GM18498 (cell line): ENCODE measurements at regions not wholly inside any gene's neighbourhood (a gene's known extent, or its start where the extent isn't known, plus 50 kb on each side); places are given as distances from the start of the nearest gene placed in this dataset.

Experiments used
- ATAC-seq: cut with Tn5 transposase; IDR thresholded peaks from one replicate; pipeline ENCODE4 v1.9.1; 2021; ENCODE audit warnings: mild to moderate bottlenecking, moderate library complexity; ENCODE audit not compliant: unreplicated experiment

DNA sequence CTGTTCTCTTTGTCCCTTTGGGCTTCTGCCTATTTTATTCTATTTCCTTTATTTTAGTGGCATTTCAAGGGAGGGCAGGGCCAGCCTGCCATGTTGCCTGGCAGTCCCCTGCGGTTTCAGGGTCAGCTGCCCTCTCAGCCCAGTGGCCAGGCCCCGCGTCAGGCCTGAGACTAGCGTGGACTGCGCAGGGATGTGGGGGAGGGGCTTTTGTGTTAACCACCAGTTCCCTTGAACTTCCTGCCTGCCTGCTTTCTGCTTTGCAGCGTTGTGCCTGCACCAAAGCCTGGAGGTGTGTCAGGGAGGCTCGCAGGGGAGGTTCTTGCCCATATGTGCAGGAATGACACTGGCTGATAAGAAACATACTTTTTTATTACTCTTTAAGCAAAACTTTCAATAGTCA lies 157.6 kb downstream of the SLC35B3 start:
- ATAC-seq: no peak

DNA sequence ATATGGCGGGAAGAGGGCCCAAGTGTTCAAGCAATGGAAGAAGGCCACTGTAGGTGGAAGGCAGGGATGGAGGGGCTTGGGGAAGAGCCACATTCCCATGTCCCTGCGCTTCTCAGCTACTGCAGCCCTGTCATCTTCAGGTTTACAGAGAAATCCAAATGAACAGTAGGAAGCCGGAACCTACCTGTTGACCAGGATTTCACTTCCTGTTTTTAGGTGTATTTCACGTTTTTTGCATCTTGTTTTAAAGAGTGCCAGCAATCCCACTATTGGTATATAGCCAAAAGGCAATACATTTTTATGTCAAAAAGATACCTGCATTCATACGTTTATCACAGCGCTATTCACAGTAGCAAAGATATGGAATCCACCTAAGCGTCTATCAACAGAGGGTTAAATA lies 159.2 kb downstream of the SLC35B3 start:
- ATAC-seq: no peak

DNA sequence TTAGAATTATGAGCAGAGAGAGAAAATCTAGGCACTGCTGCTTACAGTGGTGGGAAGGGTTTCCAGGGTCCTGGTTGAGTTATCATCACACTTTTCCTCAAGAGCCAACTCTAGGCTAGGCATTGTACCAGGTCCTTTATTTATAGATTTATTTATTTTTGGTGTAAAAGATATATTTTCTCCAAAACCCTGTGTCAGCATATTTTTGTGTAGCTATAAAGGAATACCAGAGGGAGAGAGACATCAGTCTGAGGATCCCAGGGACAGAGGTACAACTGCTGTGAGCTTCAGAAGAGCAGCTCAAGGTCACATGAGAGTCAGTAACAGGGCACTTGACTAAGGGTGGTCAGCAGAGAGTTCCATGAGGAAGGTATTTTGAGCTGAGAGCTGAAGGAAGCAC lies 159.7 kb downstream of the SLC35B3 start:
- ATAC-seq: no peak

DNA sequence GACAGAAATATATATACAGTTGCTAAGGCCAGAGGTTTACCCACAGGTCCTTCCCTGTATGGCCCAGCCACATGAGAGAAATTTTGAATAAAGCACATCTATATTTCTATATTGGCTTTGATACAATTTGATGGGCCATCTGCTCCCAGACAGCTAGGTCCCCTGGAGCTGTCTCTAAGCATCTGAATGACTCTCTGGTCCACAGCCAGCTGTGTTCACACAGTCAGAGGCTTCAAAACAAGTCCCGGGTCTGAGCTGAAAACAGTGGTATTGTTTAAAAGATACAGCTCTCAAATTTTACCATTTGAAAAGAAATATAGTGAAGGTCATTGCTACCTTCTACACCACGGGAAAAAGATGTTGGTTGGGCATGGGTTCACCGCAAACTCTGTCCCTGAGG lies 161.1 kb downstream of the SLC35B3 start:
- ATAC-seq: no peak

DNA sequence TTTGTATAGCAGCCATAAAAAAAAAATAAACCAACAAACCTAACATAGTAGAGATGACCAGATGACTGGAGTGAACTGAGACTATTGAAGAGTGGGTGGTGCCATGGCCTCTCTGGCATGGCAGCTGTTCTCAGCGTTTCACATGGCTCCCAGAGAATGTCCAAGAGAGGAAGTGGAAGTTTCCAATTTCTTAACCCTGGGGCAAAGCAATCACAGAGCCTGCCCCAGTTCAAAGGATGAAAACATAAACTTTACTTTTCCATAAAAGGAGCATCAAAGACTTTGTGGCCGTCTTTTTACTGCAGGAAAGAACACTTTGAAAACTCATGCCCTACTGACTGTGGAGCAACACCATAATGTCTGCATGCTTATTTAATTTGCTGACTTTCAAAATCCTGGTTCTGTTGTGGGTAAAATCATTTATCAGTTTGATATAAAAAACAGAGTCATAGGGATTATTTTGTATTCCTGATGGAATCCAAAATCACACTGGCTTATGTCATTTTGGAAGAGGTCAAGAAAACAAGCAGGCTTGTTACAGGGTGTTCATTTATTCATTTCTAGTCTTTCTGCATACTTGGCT lies 165.4 kb downstream of the SLC35B3 start:
- no peak for ATAC-seq

DNA sequence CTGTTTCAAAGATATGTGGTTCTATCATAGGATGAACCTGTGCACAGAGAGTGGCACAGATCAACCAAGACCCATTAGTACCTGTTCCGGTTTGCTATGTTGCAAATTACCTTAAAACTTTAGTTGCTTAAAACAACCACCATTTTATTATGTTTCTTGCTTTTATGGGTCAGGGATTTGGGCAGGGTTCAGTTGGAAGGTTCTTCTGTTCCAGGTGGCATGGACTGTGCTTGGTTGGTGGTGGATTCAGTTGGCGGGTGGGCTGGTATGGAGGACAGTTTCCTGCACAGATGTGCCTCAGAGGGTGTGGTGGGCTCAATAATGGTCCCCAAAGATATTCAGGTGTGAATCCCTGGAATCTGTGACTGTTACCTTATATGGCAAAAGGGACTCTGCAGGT lies 166.3 kb downstream of the SLC35B3 start:
- ATAC-seq: no peak

DNA sequence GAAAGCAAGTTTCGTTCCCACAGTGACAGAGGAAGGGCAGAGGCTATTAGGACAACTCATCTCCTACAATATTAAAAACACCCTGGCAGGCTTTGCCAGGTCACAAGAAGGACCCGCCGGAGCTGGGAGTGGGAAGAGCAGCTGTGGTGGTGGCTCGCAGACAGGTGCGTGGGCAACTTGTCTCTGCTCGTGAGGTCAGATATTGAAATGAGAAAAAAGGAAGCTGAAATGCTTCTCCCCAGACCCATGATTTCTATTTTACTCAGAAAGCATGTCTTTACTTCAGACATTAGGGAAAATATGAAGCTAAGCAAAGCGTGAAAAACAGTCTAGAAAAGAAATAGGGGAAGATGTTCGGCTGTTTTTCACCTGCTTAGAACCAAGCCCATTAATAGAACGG lies 166.3 kb upstream of the EEF1E1 start:
- ATAC-seq: no peak

DNA sequence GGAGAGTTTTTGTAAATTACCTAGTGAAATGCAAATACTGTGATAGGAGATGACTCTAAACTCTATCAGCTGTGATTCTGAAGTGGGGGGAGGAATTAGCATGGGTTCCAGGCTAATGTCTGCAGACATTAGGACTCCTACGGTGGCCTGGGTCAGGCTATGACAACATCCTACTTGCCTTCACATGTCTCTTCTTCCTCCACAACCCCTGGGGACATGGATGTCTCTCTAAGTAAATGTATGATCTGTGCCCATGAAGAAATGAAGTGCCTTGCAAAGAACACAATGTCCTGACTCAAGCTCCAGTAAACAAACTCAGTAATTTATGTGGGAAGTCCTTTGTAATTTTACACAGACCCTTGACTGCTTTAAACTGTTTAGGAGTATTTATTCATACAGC lies 165.8 kb upstream of the EEF1E1 start:
- no peak for ATAC-seq

DNA sequence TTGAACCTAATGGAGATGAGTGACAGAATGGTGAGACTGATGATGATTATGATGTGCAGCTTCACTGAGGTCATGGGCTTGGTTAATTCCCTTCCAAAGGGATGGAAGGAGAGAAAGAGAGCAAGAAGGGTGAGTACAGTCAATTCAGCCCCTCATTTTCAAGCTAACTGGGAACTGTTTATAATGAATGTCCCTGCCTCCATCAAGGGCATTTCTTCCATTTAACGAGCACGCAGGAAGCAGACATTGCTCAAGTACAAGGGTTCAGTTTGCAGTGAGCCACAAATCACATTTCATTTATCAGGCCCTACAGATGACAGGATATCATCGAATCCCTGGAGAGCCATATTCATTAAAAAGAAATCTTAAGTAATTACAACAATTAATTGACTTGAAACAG lies 158.3 kb upstream of the EEF1E1 start:
- ATAC-seq: no peak

DNA sequence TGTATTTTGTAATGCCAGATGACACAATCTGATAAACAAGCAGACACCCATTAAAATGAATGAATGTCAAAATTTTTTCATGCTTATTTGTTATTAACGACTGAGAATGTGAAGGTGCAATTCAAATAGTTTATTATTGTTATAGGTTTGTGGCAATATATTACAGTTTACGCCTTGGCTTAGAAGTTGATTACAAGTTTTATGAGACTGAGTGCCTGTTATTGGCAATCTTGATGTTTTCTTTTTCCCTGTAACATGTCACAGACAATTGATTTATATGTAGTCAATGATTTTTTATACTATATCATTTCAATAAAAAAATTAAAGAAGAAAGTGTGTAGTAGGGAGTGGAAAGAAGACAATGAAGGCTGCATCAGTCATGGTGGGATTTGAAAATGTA lies 144.1 kb upstream of the EEF1E1 start:
- no peak for ATAC-seq

DNA sequence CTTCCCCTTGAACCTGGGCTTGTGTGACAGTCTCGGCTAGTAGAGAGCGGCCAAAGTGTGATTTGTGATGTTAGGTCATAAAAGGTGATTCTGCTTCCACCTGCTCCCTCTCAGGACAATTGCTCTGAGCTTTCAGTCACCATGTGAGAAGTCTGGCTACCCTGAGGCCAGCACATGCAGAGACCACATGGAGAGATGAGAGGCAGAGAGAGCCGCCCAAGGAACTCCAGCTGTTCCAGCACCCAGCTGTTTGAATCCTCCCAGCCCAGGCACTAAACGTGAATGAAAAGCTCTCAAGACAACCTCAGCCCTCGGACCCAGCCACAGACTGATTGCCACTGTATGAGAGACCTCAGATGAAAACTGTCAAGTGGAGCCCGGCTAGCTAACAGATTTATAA lies 143.4 kb upstream of the EEF1E1 start:
- no peak for ATAC-seq

DNA sequence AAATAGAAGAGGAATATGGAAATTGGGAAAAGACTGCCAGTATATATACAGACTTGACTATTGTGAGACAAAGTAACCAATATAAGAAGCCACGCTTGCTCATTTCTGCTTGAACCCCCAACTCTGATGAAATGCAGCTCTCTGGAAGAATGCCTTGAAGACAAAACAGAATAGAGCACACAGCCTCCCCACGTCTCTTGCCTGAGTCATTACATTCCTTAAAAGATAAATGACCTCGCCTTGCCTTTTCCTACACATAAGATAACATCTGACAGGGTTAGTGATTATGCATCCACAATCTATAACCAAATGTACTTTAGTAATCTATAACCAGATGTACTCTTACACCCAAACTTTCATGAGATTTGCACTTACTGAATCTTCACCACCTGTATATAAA lies 141.1 kb upstream of the EEF1E1 start:
- no peak for ATAC-seq

DNA sequence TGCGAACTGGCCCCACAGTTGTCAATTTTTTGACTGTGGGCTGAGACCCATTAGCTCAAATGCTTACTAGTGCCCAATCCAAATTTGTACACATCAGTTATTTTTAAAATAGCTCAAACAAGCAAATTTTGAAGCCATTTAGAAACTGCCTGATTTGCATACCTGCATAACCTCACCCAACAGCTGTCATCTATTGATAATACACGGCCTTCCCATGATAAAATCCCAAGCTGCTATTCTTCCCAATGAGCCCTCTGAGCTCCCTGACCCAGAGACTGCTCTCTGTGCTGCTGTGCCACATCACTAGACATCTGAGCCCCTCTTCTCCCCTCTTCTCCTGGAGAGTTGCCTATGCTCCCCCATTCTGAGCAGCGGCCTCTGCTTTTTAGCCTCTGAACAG lies 140.5 kb upstream of the EEF1E1 start:
- no peak for ATAC-seq

DNA sequence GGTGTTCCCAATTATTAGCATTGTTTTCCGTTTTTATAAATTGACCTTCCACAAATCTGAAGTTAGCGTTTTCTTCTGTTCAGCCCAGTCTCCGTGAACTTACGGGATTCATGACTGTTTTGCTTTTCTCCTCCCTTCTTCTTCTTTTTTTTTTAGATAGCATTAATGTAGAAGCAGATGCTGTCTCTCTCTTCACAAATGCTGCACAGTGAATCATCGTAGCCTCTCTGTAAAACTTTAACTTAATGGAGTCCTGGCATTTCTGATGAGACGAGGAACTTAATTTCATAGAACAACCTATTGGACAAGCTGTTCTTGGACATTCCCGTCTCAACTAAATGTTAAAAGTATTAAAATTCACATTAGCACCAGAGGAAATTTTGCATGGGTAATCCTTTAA lies 138.0 kb upstream of the EEF1E1 start:
- ATAC-seq: no peak

DNA sequence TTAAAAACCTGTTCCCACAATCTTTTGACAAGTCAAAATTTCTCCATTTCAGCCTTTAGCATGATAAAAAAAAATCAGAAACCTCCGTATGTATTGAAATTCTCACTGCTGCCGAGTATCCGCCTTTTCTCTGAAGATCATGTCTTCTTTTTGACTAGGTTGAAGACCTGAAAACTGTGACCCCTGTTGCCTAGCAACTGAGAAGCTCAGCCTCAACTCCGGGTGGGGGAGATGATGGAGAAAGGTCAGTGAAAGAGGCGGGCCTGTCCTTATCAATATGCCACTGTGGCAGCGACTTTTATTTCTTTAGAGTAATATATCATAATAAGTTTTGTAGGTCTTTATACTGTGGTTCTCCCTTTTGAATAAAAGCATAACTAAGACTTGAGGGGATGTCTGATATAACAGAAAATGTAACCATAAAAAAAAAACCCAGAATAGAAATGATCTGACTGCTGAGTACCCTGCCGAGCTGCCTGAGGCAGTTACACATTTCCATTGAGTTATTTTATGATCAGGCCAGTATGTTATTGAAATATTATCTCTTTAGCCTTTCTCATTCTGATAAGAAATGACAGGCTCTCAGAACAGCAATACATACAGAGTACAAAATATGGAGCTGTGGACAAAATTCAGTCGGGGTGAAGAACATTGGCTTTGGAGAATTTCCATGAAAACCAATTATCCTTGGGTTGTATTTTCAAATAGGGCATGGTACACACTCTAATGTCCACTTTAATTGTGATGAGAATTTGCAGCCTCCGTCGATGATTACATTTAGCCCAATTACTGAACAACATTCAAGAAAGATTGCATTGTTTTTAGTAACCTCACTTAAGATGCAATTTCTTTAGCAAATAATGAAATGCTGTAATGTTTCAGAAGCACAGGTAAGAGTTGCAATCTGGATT lies 136.7 kb upstream of the EEF1E1 start:
- no peak for ATAC-seq

DNA sequence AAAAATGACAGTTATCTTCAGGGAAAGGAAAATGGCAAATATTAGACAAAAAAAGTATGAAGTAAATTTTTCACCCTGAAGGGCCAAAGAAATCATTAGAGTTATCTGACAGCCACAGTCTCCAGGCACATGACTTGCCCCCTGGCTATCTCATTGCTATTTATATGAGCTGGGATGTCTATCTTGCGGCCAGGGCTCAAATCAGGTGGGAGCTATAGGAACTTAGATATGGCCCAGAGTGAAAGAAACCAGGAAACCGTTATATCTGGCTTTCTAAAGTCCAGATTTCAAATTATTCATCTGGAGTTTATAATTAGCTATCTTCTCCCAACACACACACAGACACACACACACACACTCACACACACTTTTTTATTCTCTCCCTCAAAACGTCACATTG lies 135.3 kb upstream of the EEF1E1 start:
- no peak for ATAC-seq

DNA sequence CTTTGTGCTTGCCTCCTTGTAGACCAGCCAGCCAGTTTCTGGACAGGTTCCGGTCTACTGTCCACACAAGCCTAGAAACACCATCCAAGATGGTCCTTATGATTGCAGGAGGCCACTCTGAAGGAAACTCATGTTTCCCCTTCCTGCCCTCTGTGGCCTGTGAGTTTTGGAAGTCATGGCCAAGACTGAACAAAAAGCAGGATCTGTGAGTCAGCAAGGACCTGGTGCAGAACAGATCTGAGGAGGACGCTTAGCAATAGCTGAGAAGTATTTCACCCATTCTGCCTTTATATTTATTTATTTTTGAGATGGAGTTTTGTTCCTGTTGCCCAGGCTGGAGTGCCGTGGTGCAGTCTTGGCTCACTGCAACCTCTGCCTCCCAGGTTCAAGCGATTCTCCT lies 134.6 kb upstream of the EEF1E1 start:
- ATAC-seq: no peak

DNA sequence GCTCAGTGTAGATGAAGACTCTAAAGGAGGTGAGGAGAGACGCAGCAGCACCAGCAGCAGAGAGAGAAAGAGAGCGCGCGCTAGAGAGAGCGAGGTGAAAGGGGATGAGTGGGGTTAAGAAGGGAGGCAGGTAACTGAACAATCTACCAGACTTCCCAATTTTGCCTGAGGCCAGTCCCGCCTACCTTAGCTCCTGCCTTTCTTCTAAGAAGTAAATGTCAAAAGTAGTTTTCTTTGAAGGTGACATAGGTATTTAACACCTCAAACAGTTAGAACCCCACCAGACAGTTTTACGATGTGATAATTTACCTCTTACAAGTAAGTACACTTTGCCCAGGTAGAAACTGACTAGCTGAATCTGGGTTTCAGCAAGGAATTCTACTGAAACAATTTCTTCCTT lies 132.0 kb upstream of the EEF1E1 start:
- ATAC-seq: no peak

DNA sequence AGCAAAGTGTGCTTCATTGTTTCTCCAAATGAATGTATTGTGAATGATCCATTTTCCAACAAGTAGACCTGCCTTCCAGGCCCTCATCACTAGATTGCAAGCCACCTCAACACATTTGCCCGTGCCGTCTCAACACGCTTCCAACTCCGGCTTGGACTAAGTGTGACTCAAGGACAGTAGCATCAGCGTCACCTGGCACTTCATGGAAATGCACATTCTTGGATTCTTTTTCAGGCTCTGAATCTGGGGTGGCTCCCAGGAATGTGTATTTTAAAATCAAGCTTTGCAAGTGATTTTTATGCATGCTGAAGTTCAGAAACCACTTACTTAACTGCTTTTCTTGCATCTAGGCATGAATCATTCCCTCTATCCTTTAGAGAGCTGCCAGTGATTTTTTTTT lies 129.6 kb upstream of the EEF1E1 start:
- ATAC-seq: no peak

DNA sequence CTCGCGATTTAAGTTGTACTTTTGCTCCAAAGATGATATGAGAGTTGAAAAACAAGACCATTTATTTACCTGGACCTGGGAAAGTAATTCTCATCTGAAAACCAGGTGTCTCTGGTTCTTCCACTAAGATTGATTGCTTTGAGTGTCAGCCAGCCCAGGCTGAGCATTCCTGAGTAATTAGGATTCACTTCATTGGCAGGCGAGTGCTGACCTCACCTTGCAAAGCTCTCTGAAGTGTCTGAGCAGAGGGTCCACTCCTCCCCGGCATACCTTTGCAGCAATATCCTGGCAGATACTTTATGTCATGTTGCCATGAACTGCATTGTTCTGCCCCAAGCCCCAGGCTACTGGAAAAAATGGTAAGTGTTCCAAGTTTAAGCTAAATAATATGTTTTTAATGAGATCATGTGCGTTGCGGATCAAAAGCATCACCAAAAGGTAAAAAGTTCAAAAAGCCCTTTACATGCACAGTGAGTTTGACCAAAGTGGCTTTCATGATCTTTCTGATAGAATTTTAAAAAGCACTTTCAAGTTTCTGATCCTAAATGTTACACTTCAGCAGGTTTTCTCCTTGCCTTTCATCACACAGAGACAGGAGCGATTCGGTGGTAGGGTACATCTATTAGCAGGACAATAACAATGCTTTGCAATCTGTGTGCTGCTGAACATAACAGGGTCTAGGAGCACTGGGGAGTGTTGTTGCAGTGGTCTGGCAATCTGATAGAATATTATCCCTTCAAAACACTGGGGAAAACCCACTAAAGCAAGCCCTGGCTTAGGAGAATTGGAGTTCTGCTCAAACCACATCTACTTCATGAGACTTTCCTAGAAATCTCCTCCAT lies 127.8 kb upstream of the EEF1E1 start:
- no peak for ATAC-seq

DNA sequence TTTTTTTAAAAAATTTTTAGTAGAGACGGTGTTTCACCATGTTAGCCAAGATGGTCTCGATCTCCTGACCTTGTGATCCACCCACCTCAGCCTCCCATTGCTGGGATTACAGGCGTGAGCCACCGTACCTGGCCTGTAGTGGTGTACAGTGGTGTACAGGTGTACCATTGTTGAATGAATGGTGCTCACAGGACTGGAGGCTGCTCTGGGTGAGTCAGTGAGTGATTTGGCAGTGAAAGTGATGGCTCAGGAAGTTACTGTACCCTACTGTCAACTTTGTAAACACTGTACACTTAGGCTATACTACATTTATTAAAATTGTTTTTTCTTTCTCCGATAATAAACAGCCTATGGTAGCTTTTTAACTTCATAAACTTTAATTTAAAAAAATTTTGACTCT lies 122.8 kb upstream of the EEF1E1 start:
- no peak for ATAC-seq

DNA sequence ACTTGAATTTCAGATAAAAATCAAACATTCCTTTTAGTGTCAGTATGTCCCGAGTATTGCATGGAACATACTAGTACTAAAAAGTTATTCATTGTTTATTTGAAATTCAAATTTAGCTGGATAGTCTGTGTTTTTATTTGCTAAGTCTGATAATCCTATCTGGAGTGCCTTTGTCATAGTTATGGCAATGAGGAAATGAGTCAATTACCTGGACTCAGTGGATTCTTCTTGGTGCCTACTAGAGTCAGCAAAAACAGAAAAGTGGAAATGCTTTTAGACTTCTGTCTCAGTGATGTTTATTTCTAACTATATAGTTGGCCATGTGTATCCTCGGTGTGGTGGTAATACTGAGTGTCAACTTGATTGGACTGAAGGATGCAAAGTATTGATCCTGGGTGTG lies 121.3 kb upstream of the EEF1E1 start:
- no peak for ATAC-seq
